H1 (cell line): ENCODE measurements at regions not wholly inside any gene's neighbourhood (a gene's known extent, or its start where the extent isn't known, plus 50 kb on each side); places are given as distances from the start of the nearest gene placed in this dataset.

ENCODE experiments used
- TEAD4 ChIP-seq: IDR thresholded peaks from 2 replicates; pipeline ENCODE4 v1.6.1; 2012; ENCODE audit warnings: low read depth, low read length, inconsistent platforms, mixed read lengths

DNA sequence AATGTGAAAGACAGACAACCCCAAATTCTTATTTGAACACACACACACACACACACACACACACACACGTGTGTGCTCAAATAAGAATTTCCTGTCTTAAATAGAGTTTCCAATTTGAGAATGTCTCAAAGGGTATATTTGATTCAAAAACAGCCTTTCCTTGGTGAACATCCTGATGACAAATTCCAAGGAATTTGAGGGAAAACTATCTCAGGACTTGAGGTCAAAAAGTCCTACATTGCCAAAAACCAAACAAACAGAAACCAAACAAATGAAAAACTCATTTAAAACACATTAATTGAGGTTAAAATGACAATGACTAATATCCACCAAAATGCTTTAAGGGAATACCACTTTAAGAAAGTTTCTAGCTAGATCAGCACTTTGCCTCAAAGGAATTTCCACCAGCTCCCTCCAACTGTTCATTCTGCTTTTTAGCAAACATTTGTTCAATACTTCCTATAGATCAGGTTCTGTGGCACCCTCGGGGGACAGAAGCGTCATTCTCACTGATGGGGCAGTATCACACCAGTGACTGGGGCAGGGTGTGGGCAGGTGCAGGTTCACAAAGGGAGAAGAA lies 232.1 kb upstream of the TRIB2 start (continued):
- no peak for TF ChIP-seq TEAD4
